Upper lobe of left lung (tissue), 6 donors: ENCODE measurements at regions not wholly inside any gene's neighbourhood (a gene's known extent, or its start where the extent isn't known, plus 50 kb on each side); places are given as distances from the start of the nearest gene placed in this dataset.

Experiments used
- ATAC-seq, 2 donors: fragments of 200-7000 bp; cut with Tn5 transposase; one replicate each; pipeline ENCODE4 v1.9.1; 2022; ENCODE audit warnings: mild to moderate bottlenecking in 2 of 2, moderate library complexity in 2 of 2; ENCODE audit not compliant: low FRiP score in 2 of 2
- DNase-seq, 2 donors: peaks; one replicate each; pipeline ENCODE4 v3.0.0-alpha.2; 2019 to 2020
- H3K27ac ChIP-seq, 4 donors: fragments of 200-600 bp; sonication (generic); one replicate each; pipeline ENCODE4 v1.5.1; 2016 to 2019
- H3K27me3 ChIP-seq, 4 donors: fragments of 200-600 bp; sonication (generic); one replicate each; pipeline ENCODE4 v1.5.1; 2017 to 2019
- H3K36me3 ChIP-seq, 4 donors: fragments of 200-600 bp; sonication (generic); one replicate each; pipeline ENCODE4 v1.5.1; 2016 to 2019
- H3K4me1 ChIP-seq, 4 donors: fragments of 200-600 bp; sonication (generic); one replicate each; pipeline ENCODE4 v1.5.1; 2018 to 2019
- H3K4me3 ChIP-seq, 4 donors: fragments of 200-600 bp; sonication (generic); one replicate each; pipeline ENCODE4 v1.5.1; 2017 to 2019; ENCODE audit warnings: mild to moderate bottlenecking in 2 of 4, moderate library complexity in 1 of 4
- H3K9me3 ChIP-seq, 4 donors: fragments of 200-600 bp; sonication (generic); one replicate each; pipeline ENCODE4 v1.5.1; 2018 to 2019
- EP300 ChIP-seq, 4 donors: sonication (generic); formaldehyde crosslinking; IDR thresholded peaks; one replicate each; pipeline ENCODE4 v1.5.1; 2017; ENCODE audit warnings: antibody characterized with exemption in 4 of 4, control low read depth in 2 of 4
- POLR2A ChIP-seq, 4 donors: fragments of 450-650 bp; IDR thresholded peaks; one replicate each; pipeline ENCODE4 v1.5.1; 2016 to 2017; ENCODE audit warnings: antibody characterized with exemption in 4 of 4, mild to moderate bottlenecking in 2 of 4
- POLR2AphosphoS5 ChIP-seq, 2 donors: sonication (generic); formaldehyde crosslinking; IDR thresholded peaks; one replicate each; pipeline ENCODE4 v1.5.1; 2017; ENCODE audit warnings: antibody characterized with exemption in 2 of 2
- WGBS, 2 donors: methylation state at CpG; one replicate each; pipeline ENCODE4 v1.1.5; 2017 to 2018; 5-methylcytosine and 5-hydroxymethylcytosine counted together
- TF ChIP-seq, protein P1 (sequence below), 6 experiments: fragments of 450-650 bp in 4 of 6; fragments of 200-600 bp in 2 of 6; sonication (generic) in 2 of 6; IDR thresholded peaks; one replicate each; pipeline ENCODE4 v1.5.1; 2016 to 2019; ENCODE audit warnings: antibody characterized with exemption in 6 of 6
- donor health status: DM: no; HTN: no; CAD: no; lungs with moderate emphysema.
- donor health status: DM: no; HTN: yes; CAD: no; lungs with severe emphysema.

DNA sequence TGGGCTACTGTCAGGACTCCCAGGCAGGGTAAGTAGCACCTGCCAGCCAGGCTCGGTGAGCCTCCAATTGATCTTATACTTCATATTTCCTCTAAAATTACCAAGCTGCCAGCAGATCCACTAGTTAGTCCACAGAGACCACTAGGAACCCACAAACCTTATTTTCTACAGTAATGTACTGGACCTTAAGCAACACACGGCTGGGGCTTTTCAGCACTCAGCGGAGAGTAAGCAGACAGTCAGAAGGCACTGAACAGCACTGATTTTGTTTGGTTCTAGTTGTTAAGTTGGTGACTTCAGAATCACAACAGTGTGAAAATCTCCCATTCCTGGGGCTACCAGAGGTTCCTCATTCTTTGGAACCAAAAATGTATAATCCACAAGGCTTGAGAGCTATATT is 56.1 kb downstream of the MRPL57 start:
- no peak overlapping the region for H3K27ac ChIP-seq
- no peak overlapping the region for H3K4me3 ChIP-seq
- no peaks in the 10 kb centered on the region for H3K27me3 ChIP-seq
- ATAC-seq (peak in 1 of 2 donors; percentile 53), DNase-seq (no peak)
- WGBS, 2 donors = 54 to 57% methylated on average over 3 of the region's 3 CpGs
- H3K9me3 ChIP-seq = no peaks in the 10 kb centered on the region
- H3K4me1 ChIP-seq = no peaks in the 10 kb centered on the region
- no peak for TF ChIP-seq EP300 (IDR thresholded peaks at IDR 0.05)
- no peak for TF ChIP-seq POLR2AphosphoS5 (IDR thresholded peaks at IDR 0.05)
- TF ChIP-seq POLR2A (IDR thresholded peaks at IDR 0.05) = no peak
- TF ChIP-seq, protein P1, sequence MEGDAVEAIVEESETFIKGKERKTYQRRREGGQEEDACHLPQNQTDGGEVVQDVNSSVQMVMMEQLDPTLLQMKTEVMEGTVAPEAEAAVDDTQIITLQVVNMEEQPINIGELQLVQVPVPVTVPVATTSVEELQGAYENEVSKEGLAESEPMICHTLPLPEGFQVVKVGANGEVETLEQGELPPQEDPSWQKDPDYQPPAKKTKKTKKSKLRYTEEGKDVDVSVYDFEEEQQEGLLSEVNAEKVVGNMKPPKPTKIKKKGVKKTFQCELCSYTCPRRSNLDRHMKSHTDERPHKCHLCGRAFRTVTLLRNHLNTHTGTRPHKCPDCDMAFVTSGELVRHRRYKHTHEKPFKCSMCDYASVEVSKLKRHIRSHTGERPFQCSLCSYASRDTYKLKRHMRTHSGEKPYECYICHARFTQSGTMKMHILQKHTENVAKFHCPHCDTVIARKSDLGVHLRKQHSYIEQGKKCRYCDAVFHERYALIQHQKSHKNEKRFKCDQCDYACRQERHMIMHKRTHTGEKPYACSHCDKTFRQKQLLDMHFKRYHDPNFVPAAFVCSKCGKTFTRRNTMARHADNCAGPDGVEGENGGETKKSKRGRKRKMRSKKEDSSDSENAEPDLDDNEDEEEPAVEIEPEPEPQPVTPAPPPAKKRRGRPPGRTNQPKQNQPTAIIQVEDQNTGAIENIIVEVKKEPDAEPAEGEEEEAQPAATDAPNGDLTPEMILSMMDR (IDR thresholded peaks at IDR 0.05) = no peak
- no peaks in the 10 kb centered on the region for H3K36me3 ChIP-seq

GRCh38 chr13:21233086-21233485 is 56.6 kb downstream of the MRPL57 start:
- DNase-seq = no peak
- Histone ChIP-seq H3K27ac (no peak overlapping the region), H3K27me3 (no peaks in the 10 kb centered on the region), H3K36me3 (no peaks in the 10 kb centered on the region), H3K4me1 (no peaks in the 10 kb centered on the region), H3K9me3 (no peaks in the 10 kb centered on the region), H3K4me3 (no peak overlapping the region)
- TF ChIP-seq, protein P1 (IDR thresholded peaks at IDR 0.05) = no peak
- TF ChIP-seq EP300 (IDR thresholded peaks at IDR 0.05) (no peak), POLR2A (IDR thresholded peaks at IDR 0.05) (no peak), POLR2AphosphoS5 (IDR thresholded peaks at IDR 0.05) (no peak)
- 65 to 75% methylated on average over 3 of the region's 3 CpGs for WGBS, 2 donors
- ATAC-seq = no peak

DNA sequence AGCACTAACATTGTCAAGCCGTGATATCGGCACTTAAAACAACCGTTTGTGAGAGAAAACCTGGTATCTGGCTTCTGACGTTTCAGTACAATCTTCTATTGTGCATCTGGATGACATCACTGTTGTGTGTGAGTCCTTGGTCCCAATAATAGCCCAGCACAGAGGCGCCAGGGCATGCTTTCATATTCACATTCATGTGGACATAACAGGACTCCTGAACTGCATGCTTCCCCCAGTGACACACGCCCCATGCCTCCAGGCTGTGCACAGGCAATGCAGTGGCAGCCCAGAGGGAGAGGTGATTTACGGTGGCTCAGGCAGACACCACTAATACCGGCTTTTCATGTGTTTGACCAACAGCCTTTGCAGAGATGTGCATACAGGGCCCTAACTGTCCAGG is 58.1 kb downstream of the MRPL57 start:
- 61 to 72% methylated on average over 7 to 8 of the region's 8 CpGs for WGBS, 2 donors
- Histone ChIP-seq H3K27ac (no peak overlapping the region), H3K36me3 (no peaks in the 10 kb centered on the region), H3K4me3 (no peak overlapping the region), H3K9me3 (no peaks in the 10 kb centered on the region), H3K27me3 (no peaks in the 10 kb centered on the region), H3K4me1 (no peaks in the 10 kb centered on the region)
- TF ChIP-seq EP300 (IDR thresholded peaks at IDR 0.05) = no peak
- TF ChIP-seq, protein P1 (IDR thresholded peaks at IDR 0.05) = no peak
- no peak for TF ChIP-seq POLR2A (IDR thresholded peaks at IDR 0.05)
- no peak for TF ChIP-seq POLR2AphosphoS5 (IDR thresholded peaks at IDR 0.05)
- DNase-seq = no peak
- no peak for ATAC-seq

DNA sequence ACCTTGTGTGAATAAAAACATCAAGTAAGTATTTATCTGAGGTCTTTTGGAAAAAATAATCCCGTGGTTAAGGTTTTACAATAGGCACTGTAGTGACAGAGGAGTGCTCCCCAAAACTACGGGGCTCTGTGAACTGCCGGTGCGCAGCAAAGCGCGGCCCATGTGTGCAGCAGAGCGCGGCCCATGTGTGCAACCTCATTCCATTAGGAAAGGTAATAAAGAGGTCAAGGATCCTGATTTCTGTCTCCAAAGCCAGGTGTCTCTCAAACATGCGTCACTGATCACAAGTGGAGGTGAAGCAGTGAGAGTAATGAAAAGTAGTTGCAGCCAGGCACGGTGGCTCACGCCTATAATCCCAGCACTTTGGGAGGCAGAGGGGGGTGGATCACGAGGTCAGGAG is 58.7 kb downstream of the MRPL57 start:
- no peaks in the 10 kb centered on the region for H3K4me1 ChIP-seq
- no peak for DNase-seq
- ATAC-seq = no peak
- H3K27me3 ChIP-seq = no peaks in the 10 kb centered on the region
- no peaks in the 10 kb centered on the region for H3K9me3 ChIP-seq
- H3K27ac ChIP-seq = no peak overlapping the region
- no peaks in the 10 kb centered on the region for H3K36me3 ChIP-seq
- TF ChIP-seq, protein P1 (IDR thresholded peaks at IDR 0.05) = no peak
- TF ChIP-seq POLR2A (IDR thresholded peaks at IDR 0.05) (no peak), POLR2AphosphoS5 (IDR thresholded peaks at IDR 0.05) (no peak), EP300 (IDR thresholded peaks at IDR 0.05) (no peak)
- H3K4me3 ChIP-seq = no peak overlapping the region
- 89 to 92% methylated on average over 9 to 12 of the region's 12 CpGs for WGBS, 2 donors

DNA sequence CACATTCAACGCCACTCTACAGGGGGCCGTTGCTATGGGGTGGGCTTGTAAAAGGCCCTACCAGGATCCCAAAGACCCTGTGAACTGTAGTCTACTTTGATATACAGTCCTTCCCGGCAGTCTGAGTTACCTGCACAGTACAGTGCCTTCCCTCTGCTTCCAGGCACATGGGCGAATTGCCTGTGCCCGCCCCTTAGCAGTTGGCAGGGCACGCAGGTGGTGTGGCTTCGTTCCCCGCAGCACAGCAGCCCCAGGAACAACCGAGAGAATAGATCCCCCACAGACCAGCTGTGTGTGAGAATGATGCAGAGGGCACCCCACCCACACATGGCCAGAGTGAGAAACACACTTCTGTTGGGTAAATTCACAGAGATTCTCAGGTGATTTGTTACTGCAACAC is 60.6 kb downstream of the MRPL57 start:
- DNase-seq = no peak
- 76 to 88% methylated on average over 4 to 8 of the region's 9 CpGs for WGBS, 2 donors
- H3K27ac ChIP-seq = no peak overlapping the region
- H3K36me3 ChIP-seq = no peaks in the 10 kb centered on the region
- no peak overlapping the region for H3K4me3 ChIP-seq
- TF ChIP-seq POLR2AphosphoS5 (IDR thresholded peaks at IDR 0.05) (no peak), POLR2A (IDR thresholded peaks at IDR 0.05) (no peak), EP300 (IDR thresholded peaks at IDR 0.05) (no peak)
- TF ChIP-seq, protein P1 (IDR thresholded peaks at IDR 0.05) = no peak
- H3K27me3 ChIP-seq = no peaks in the 10 kb centered on the region
- peak in 1 of 2 donors; percentile 58 for ATAC-seq
- no peaks in the 10 kb centered on the region for H3K9me3 ChIP-seq
- H3K4me1 ChIP-seq = no peaks in the 10 kb centered on the region
